SU-DHL-6 (cell line): ENCODE measurements at regions not wholly inside any gene's neighbourhood (a gene's known extent, or its start where the extent isn't known, plus 50 kb on each side); places are given as distances from the start of the nearest gene placed in this dataset.
"Not testable (repeated sequence)": the region's sequence is repeated elsewhere in the genome, so short reads cannot be mapped to it uniquely, and the experiment has no call there.

Experiments
- H2AFZ ChIP-seq: fragments of 200-600 bp; sonication (generic); 2 replicates; pipeline ENCODE4 v1.6.1; 2014; ENCODE audit warnings: low read depth, mild to moderate bottlenecking, moderate library complexity, mixed read lengths, antibody characterized with exemption, low read length; ENCODE audit not compliant: severe bottlenecking
- H3F3A ChIP-seq: fragments of 200-600 bp; shearing (Covaris generic); 2 replicates; pipeline ENCODE4 v1.6.0; 2016; ENCODE audit warnings: antibody characterized with exemption, mild to moderate bottlenecking; ENCODE audit not compliant: insufficient read depth
- H3K27ac ChIP-seq: fragments of 200-600 bp; sonication (generic); 2 replicates; pipeline ENCODE4 v1.5.1; 2016; ENCODE audit warnings: low read depth, mild to moderate bottlenecking, low read length, moderate library complexity, mixed read lengths
- H3K27me3 ChIP-seq: fragments of 200-600 bp; sonication (generic), shearing (Covaris generic); 2 replicates; pipeline ENCODE4 v1.6.0; 2014; ENCODE audit warnings: mild to moderate bottlenecking, low read length
- H3K36me3 ChIP-seq: fragments of 200-600 bp; sonication (generic); 2 replicates; pipeline ENCODE4 v1.6.1; 2014; ENCODE audit warnings: mild to moderate bottlenecking, low read length, mixed read lengths
- H3K4me2 ChIP-seq: fragments of 300-600, 200-600 bp; shearing (Covaris generic), sonication (generic); 2 replicates; pipeline ENCODE4 v1.6.0; 2014; ENCODE audit warnings: low read length, low read depth, mild to moderate bottlenecking; ENCODE audit not compliant: poor library complexity, severe bottlenecking
- H3K4me3 ChIP-seq: fragments of 200-600 bp; sonication (generic); 2 replicates; pipeline ENCODE4 v1.5.1; 2014; ENCODE audit warnings: antibody characterized with exemption, low read length, mild to moderate bottlenecking, mixed read lengths; ENCODE audit not compliant: insufficient read depth, poor library complexity, severe bottlenecking
- H3K79me2 ChIP-seq: fragments of 200-600 bp; sonication (generic); 2 replicates; pipeline ENCODE4 v1.6.1; 2014; ENCODE audit warnings: mild to moderate bottlenecking, low read length, moderate library complexity; ENCODE audit not compliant: insufficient read depth
- H3K9ac ChIP-seq: fragments of 200-600 bp; sonication (generic); 2 replicates; pipeline ENCODE4 v1.7.0; 2014; ENCODE audit warnings: mild to moderate bottlenecking, low read length
- H3K9me2 ChIP-seq: fragments of 200-600 bp; sonication (generic); replicated peaks from 2 replicates; pipeline ENCODE4 v1.6.1; 2014; ENCODE audit warnings: low read length; ENCODE audit not compliant: insufficient read depth
- H3K9me3 ChIP-seq: fragments of 200-600 bp; sonication (generic); 2 replicates; pipeline ENCODE4 v1.6.1; 2014; ENCODE audit warnings: low read length, mixed read lengths; ENCODE audit not compliant: insufficient read depth
- H4K20me1 ChIP-seq: fragments of 200-600 bp; sonication (generic); 2 replicates; pipeline ENCODE4 v1.6.1; 2014; ENCODE audit warnings: low read depth, mild to moderate bottlenecking, antibody characterized with exemption, low read length, moderate library complexity, mixed read lengths
- EZH2phosphoT487 ChIP-seq: fragments of 200-600 bp; sonication (generic), shearing (Covaris generic); conservative IDR thresholded peaks from 2 replicates; pipeline ENCODE4 v1.6.1; 2018; ENCODE audit warnings: mild to moderate bottlenecking, antibody characterized with exemption, low read length, moderate library complexity, mixed read lengths
- TF ChIP-seq, protein P1 (sequence below): fragments of 200-600 bp; sonication (generic); IDR thresholded peaks from one replicate; pipeline ENCODE4 v1.5.1; 2017; ENCODE audit warnings: antibody characterized with exemption, mild to moderate bottlenecking, low read length, moderate library complexity; ENCODE audit not compliant: insufficient read depth, poor library complexity, severe bottlenecking

DNA sequence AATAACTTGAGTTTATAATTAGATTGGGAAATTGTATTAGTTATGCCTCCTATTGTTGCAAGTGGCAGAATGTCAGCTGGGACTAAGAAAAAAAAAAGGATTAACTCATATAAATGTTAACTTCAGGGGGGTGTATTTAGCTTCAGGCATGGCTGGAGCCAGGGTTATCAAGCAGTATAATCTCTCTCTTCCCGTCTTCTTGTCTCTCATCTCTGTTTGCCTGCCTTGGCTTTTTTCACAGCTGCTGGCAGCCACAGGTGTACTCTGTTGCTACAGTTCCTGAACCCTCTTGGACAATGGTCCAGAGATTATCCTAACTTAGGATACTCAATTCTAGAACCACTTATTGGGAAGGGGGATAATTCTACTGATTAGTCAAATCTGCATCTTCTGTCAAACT lies 370.7 kb upstream of the MEX3C start:
- H3K27ac ChIP-seq = no peak overlapping the region
- TF ChIP-seq EZH2phosphoT487 = no peak
- TF ChIP-seq, protein P1, sequence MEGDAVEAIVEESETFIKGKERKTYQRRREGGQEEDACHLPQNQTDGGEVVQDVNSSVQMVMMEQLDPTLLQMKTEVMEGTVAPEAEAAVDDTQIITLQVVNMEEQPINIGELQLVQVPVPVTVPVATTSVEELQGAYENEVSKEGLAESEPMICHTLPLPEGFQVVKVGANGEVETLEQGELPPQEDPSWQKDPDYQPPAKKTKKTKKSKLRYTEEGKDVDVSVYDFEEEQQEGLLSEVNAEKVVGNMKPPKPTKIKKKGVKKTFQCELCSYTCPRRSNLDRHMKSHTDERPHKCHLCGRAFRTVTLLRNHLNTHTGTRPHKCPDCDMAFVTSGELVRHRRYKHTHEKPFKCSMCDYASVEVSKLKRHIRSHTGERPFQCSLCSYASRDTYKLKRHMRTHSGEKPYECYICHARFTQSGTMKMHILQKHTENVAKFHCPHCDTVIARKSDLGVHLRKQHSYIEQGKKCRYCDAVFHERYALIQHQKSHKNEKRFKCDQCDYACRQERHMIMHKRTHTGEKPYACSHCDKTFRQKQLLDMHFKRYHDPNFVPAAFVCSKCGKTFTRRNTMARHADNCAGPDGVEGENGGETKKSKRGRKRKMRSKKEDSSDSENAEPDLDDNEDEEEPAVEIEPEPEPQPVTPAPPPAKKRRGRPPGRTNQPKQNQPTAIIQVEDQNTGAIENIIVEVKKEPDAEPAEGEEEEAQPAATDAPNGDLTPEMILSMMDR = no peak

DNA sequence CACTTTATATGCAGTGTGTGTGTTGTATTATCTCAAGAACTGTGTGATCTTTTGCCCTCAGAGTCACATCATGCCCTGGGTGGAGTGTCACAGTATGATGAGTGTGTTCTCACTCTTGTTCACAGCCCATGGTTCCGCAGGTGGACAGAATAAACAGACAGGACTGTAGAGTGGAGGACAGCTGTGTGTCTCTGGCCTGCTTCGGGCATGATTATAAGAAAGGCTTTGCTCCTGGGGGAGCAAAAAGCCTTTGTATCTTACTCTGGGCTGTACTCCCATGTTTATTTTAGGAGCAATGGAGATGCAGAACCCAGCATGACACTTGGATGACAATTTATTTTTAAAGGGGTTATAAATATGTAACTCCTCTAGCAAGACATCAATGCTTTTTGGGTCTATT lies 371.7 kb upstream of the MEX3C start:
- Histone ChIP-seq H3K27ac (no peak overlapping the region), H3K9me3 (no peaks in the 10 kb centered on the region), H3K36me3 (no peaks in the 10 kb centered on the region), H4K20me1 (no peaks in the 10 kb centered on the region), H3K9ac (no peak overlapping the region), H3K4me3 (no peak overlapping the region), H3K27me3 (no peaks in the 10 kb centered on the region), H2AFZ (no peak overlapping the region), H3K79me2 (no peaks in the 10 kb centered on the region), H3K4me2 (no peak overlapping the region), H3F3A (no peaks in the 10 kb centered on the region), H3K9me2 (no peaks in the 10 kb centered on the region)
- TF ChIP-seq, protein P1 = no peak
- no peak for TF ChIP-seq EZH2phosphoT487

More for the DNA sequence above, 370.7 kb upstream of the MEX3C start:
- Histone ChIP-seq H3K9me2 (no peaks in the 10 kb centered on the region), H3K36me3 (no peaks in the 10 kb centered on the region), H3K4me3 (no peak overlapping the region), H3F3A (no peaks in the 10 kb centered on the region), H3K9me3 (no peaks in the 10 kb centered on the region), H4K20me1 (no peaks in the 10 kb centered on the region), H2AFZ (no peak overlapping the region), H3K79me2 (no peaks in the 10 kb centered on the region), H3K9ac (no peak overlapping the region), H3K4me2 (no peak overlapping the region), H3K27me3 (no peaks in the 10 kb centered on the region)

DNA sequence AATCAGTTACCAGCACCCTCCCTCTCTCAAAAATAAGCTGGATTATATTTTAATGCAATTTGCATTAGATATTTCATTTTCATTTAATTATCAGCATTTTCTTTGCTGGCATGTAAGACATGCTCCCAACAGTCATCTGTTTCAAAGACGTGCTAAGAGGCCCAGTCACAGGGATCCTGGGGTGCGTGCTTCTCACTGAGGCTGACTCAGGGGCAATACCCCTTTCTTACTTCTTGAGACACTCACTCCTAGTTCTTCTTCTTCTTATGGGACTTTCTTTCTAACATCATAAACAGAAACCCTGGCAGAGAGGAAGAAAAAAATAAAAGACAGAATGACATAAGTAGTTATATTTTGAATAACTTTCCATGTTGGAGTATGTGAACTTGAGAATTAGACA lies 372.1 kb upstream of the MEX3C start:
- Histone ChIP-seq H3K36me3 (no peaks in the 10 kb centered on the region), H3F3A (no peaks in the 10 kb centered on the region), H3K27me3 (no peaks in the 10 kb centered on the region), H3K9me2 (no peaks in the 10 kb centered on the region), H3K4me2 (no peak overlapping the region), H3K9ac (no peak overlapping the region), H3K27ac (no peak overlapping the region), H2AFZ (no peak overlapping the region), H3K4me3 (no peak overlapping the region), H3K79me2 (no peaks in the 10 kb centered on the region), H3K9me3 (no peaks in the 10 kb centered on the region), H4K20me1 (no peaks in the 10 kb centered on the region)
- TF ChIP-seq, protein P1 = no peak
- no peak for TF ChIP-seq EZH2phosphoT487

DNA sequence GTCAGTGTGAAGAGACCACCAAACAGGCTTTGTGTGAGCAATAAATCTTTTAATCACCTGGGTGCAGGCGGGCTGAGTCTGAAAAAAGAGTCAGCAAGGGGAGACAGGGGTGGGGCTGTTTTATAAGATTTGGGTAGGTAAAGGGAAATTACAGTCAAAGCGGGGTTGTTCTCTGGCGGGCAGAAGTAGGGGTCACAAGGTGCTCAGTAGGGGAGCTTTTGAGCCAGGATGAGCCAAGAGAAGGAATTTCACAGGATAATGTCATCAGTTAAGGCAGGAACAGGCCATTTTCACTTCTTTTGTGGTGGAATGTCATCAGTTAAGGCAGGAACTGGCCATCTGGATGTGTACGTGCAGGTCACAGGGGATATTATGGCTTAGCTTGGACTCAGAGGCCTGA lies 372.6 kb upstream of the MEX3C start:
- H3K27ac ChIP-seq, H3F3A ChIP-seq, H3K79me2 ChIP-seq, H3K4me3 ChIP-seq, H3K9me3 ChIP-seq, H2AFZ ChIP-seq, H3K27me3 ChIP-seq, H3K9ac ChIP-seq, H3K4me2 ChIP-seq, H3K9me2 ChIP-seq, H4K20me1 ChIP-seq, H3K36me3 ChIP-seq: not testable (repeated sequence)

DNA sequence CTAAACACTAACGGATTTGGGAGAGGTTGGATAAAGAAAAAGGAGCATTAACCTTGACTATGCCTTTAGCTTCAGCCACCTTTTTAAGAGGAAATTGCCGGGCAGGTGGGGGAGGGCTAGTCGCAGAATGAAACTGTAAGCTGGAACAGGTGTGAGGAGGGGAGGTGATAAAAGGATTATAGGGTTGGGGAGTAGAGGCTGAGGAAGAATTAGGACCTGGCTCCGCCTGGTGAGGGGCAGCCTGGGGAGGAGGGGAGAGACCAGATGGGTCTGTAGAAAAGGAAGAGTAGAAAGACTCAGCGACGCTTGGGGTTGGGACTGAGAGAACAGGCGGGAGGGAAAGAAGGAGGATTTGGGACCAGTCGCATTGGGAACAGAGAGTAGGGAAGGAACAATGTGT lies 376.4 kb upstream of the MEX3C start:
- not testable (repeated sequence) for H3K9me3 ChIP-seq, H4K20me1 ChIP-seq, H3K36me3 ChIP-seq, H3K9me2 ChIP-seq, H3F3A ChIP-seq, H3K27ac ChIP-seq, H3K27me3 ChIP-seq, H2AFZ ChIP-seq, H3K9ac ChIP-seq, H3K4me2 ChIP-seq, H3K4me3 ChIP-seq, H3K79me2 ChIP-seq
